Adrenal gland (tissue), 9 donors: ENCODE measurements at regions not wholly inside any gene's neighbourhood (a gene's known extent, or its start where the extent isn't known, plus 50 kb on each side); places are given as distances from the start of the nearest gene placed in this dataset.

ENCODE experiments used
- DNase-seq, 7 donors: peaks; one replicate each; pipeline ENCODE4 v3.0.0-alpha.2; 2019 to 2020
- H3K27ac ChIP-seq, 5 donors: fragments of 200-600 bp; sonication (generic) in 4 of 5; 1 replicate in 3 of 5; 2 replicates in 2 of 5; pipeline versions ENCODE4 v1.5.1 to v1.8.0; 2016 to 2020; ENCODE audit warnings: mild to moderate bottlenecking in 1 of 5
- H3K27me3 ChIP-seq: fragments of 200-600 bp; 2 replicates; pipeline ENCODE4 v1.8.0; 2021
- H3K36me3 ChIP-seq, 2 donors: fragments of 200-600 bp; replicated peaks in 1 of 2; 1 replicate in 1 of 2; 2 replicates in 1 of 2; pipeline versions ENCODE4 v1.5.1 to v1.8.0; 2018 to 2022
- H3K4me1 ChIP-seq, 2 donors: fragments of 200-600 bp; replicated peaks in 1 of 2; 1 replicate in 1 of 2; 2 replicates in 1 of 2; pipeline versions ENCODE4 v1.5.1 to v1.8.0; 2018 to 2021
- H3K4me3 ChIP-seq, 4 donors: fragments of 200-600 bp; sonication (generic) in 3 of 4; one replicate each; pipeline ENCODE4 v1.5.1; 2016 to 2018
- H3K9me3 ChIP-seq, 3 donors: fragments of 200-600 bp; sonication (generic) in 1 of 3; replicated peaks in 1 of 3; 1 replicate in 2 of 3; 2 replicates in 1 of 3; pipeline versions ENCODE4 v1.5.1 to v1.8.0; 2016 to 2021
- CTCF ChIP-seq, 6 experiments: fragments of 450-650 bp in 4 of 6; fragments of 200-600 bp in 2 of 6; sonication (generic) in 1 of 6; IDR thresholded peaks; 1 replicate in 5 of 6; 2 replicates in 1 of 6; pipeline versions ENCODE4 v1.5.1 to v1.8.0; 2016 to 2021; ENCODE audit warnings: antibody characterized with exemption in 6 of 6, mild to moderate bottlenecking in 2 of 6, moderate library complexity in 1 of 6
- POLR2A ChIP-seq, 2 donors: fragments of 450-650 bp; IDR thresholded peaks; one replicate each; pipeline ENCODE4 v1.6.1; 2017; ENCODE audit warnings: antibody characterized with exemption in 2 of 2, mild to moderate bottlenecking in 2 of 2, moderate library complexity in 1 of 2
- WGBS, 4 donors: extraction: QIAGEN DNeasy Blood & Tissue Kit in 2 of 4; methylation state at CpG; one replicate each; pipeline versions ENCODE4 v1.1.5 to v1.1.7; 2013 to 2017; 5-methylcytosine and 5-hydroxymethylcytosine counted together
- intact Hi-C, 2 donors: fragments of 100-400 bp; cut with DNase I; formaldehyde crosslinking; loops; one replicate each; pipeline versions ENCODE4 v1.14.1 to v1.15.0; 2022 to 2023
- donor health status: healthy with polysubstance abuse.
- donor health status: Bipolar disorder and iron deficiency.
- donor health status: DM: yes; HTN: yes; CAD: no.
- donor health status: DM: no; HTN: no; CAD: no.
- donor health status: DM: no; HTN: no; CAD: no.

DNA sequence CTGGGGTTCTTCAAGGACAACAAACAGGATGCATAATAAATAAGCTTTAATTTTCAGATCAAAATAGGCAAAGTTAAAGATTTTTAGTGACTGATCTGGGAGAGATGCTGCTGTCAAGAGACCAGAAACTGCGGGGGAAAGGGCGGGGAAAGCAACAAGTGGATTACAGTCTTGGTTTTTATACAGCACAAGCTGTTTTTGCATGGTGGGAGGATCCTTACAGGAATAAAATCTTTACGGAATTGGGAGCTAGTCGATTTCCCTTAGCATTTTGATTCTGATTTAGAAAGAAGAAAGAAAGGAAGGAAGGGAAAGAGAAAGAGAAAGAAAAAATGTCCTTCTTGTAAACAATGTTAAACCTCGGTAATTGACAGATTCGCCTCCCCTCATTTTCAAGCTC, 242.3 kb upstream of the SP8 start:
- Histone ChIP-seq H3K27me3 (no peaks in the 10 kb centered on the region), H3K27ac (no peak overlapping the region), H3K36me3 (no peaks in the 10 kb centered on the region), H3K4me1 (no peaks in the 10 kb centered on the region), H3K9me3 (no peaks in the 10 kb centered on the region), H3K4me3 (no peak overlapping the region)
- no peak for DNase-seq
- intact Hi-C loops, result no loop called here
- WGBS, 4 donors, result 46 to 49% (median 48%) methylated on average over 6 of the region's 6 CpGs
- TF ChIP-seq CTCF (IDR thresholded peaks at IDR 0.05) (no peak), POLR2A (IDR thresholded peaks at IDR 0.05) (no peak)

DNA sequence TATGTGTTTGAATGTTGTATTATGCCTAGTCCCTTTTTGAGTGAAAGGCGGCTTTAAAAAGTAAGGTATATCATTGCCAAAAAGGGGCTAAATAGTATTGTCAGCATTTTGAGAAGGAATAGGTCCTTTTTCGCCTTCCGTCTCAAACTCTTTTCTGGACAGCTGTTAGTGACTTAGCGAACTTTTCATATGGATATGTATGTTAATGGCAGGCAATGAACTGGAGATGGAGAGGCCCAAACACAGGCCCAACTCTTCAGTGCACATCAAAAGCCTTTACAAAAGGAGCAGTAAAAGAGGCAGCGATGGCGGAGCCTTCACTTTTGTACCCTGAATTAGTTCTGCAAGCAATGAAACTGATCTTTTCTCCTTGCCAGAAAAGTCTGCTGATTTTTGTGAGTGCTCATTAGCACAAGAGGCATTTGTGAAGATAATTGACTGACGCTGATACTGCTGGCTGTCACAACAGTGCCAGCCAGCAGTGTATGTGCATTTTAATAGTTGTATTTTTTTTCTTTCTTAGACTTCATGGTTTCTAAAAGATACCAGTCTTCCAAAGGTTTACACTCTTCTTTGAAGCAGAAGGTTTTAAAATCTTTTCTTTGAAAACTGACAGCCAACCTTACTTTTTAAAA, 243.7 kb upstream of the SP8 start:
- H3K36me3 ChIP-seq, result no peaks in the 10 kb centered on the region
- no peaks in the 10 kb centered on the region for H3K27me3 ChIP-seq
- DNase-seq, result no peak
- TF ChIP-seq CTCF (IDR thresholded peaks at IDR 0.05) (no peak), POLR2A (IDR thresholded peaks at IDR 0.05) (no peak)
- no peaks in the 10 kb centered on the region for H3K9me3 ChIP-seq
- no peak overlapping the region for H3K27ac ChIP-seq
- intact Hi-C loops, result no loop called here
- 68 to 85% (median 78%) methylated on average over 7 of the region's 7 CpGs for WGBS, 4 donors
- H3K4me1 ChIP-seq, result no peaks in the 10 kb centered on the region
- H3K4me3 ChIP-seq, result no peak overlapping the region

DNA sequence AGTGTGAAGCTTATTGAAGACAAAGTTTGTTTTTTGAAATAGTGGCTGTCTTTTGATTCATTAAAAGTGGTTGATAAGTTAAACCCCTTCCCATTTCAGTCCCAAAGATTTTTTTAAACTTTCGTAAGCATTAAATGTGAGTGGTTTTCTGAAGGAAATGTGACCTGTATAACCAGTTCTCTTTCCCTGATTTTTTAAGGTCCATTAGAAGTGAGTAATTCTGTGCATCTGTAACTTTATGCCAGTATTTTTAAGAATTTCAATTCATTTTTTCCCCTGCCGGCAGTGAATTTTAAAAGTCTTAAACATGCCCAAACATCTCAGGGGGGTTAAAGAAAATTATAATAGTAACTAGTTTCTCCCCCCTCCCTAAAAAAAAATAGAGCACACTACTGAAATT, 254.6 kb upstream of the SP8 start:
- Histone ChIP-seq H3K4me3 (no peak overlapping the region), H3K36me3 (no peaks in the 10 kb centered on the region), H3K9me3 (no peaks in the 10 kb centered on the region), H3K27me3 (no peaks in the 10 kb centered on the region), H3K4me1 (no peaks in the 10 kb centered on the region), H3K27ac (no peak overlapping the region)
- TF ChIP-seq POLR2A (IDR thresholded peaks at IDR 0.05) (no peak), CTCF (IDR thresholded peaks at IDR 0.05) (no peak)
- intact Hi-C loops, result no loop called here
- DNase-seq, result no peak
- WGBS, 4 donors, result 67 to 82% (median 76%) methylated on average over 2 of the region's 2 CpGs

DNA sequence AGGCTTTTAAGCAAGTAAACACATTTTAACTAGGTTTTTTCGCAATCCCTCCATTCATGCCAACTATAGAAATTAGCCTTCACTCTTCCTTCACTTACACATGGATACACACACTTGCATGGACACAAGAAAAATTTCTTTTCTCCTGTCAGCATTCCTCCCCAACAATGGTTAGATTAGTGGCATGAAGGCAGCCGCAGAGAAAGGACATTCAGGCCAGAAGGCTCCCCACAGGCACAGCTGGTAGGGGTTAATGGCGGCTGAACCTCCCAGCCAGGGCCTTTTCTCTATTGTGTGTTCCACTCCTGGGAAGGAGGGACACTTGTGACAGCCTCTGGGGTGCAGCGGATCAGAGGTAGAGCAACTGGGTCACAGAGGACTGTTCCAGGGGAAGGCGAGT, 255.0 kb upstream of the SP8 start:
- Histone ChIP-seq H3K4me1 (no peaks in the 10 kb centered on the region), H3K4me3 (no peak overlapping the region), H3K36me3 (no peaks in the 10 kb centered on the region), H3K27me3 (no peaks in the 10 kb centered on the region), H3K9me3 (no peaks in the 10 kb centered on the region), H3K27ac (no peak overlapping the region)
- 61 to 69% (median 66%) methylated on average over 4 to 5 of the region's 5 CpGs for WGBS, 4 donors
- intact Hi-C loops, result no loop called here
- DNase-seq, result no peak
- TF ChIP-seq CTCF (IDR thresholded peaks at IDR 0.05), result no peak
- no peak for TF ChIP-seq POLR2A (IDR thresholded peaks at IDR 0.05)
